ENCODE measurements at regions not wholly inside any gene's neighbourhood (a gene's known extent, or its start where the extent isn't known, plus 50 kb on each side); places are given as distances from the start of the nearest gene placed in this dataset.

DNA sequence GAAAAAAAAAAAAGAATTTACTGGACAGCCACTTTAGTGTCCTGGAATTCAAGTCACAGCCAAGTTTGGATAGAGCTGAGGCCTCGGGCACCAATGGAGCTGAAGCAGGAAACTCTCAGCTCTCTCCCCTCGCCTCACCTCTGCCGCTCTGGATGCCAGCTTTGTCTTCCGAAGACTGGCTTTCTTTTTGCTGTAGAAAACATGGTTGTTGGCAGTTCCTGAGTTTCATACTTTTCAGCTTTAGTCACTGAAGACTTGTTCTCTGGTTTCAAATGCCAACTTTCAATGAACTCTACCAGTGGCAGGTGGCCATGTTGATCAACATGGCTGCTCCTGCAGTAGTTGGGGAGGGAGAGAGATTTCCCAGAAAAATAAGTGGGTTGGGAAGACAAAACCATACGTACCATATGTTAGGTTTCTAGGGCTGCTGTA lies 142.2 kb downstream of the SNX18 start:
- TF ChIP-seq, protein P1, sequence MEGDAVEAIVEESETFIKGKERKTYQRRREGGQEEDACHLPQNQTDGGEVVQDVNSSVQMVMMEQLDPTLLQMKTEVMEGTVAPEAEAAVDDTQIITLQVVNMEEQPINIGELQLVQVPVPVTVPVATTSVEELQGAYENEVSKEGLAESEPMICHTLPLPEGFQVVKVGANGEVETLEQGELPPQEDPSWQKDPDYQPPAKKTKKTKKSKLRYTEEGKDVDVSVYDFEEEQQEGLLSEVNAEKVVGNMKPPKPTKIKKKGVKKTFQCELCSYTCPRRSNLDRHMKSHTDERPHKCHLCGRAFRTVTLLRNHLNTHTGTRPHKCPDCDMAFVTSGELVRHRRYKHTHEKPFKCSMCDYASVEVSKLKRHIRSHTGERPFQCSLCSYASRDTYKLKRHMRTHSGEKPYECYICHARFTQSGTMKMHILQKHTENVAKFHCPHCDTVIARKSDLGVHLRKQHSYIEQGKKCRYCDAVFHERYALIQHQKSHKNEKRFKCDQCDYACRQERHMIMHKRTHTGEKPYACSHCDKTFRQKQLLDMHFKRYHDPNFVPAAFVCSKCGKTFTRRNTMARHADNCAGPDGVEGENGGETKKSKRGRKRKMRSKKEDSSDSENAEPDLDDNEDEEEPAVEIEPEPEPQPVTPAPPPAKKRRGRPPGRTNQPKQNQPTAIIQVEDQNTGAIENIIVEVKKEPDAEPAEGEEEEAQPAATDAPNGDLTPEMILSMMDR (conservative IDR thresholded peaks at IDR 0.05; ENCODE audit: low read length), result no peak
- TF ChIP-seq EZH2phosphoT487 (IDR thresholded peaks at IDR 0.05; ENCODE audit: borderline replicate concordance, low read depth, low read length), result no peak
